Bronchial epithelial cell (primary cell): ENCODE measurements at regions not wholly inside any gene's neighbourhood (a gene's known extent, or its start where the extent isn't known, plus 50 kb on each side); places are given as distances from the start of the nearest gene placed in this dataset.

Source experiments
- DNase-seq: peaks from one replicate; pipeline ENCODE4 v3.0.0-alpha.2; 2010; ENCODE audit warnings: low read depth
- FAIRE-seq: peaks from 2 replicates; lab custom pipeline; 2011; peaks lifted over from hg19 to GRCh38; lab: Jason Lieb, UNC
- H3K27me3 ChIP-seq: 2 replicates; pipeline ENCODE4 v1.5.1; 2011; ENCODE audit warnings: low read length; ENCODE audit not compliant: control insufficient read depth, insufficient read depth
- H3K36me3 ChIP-seq: 2 replicates; pipeline ENCODE4 v1.5.1; 2011; ENCODE audit warnings: low read length; ENCODE audit not compliant: control insufficient read depth, insufficient read depth
- H3K4me3 ChIP-seq: 2 replicates; pipeline ENCODE4 v1.5.1; 2011; ENCODE audit warnings: mild to moderate bottlenecking, low read depth, low read length, control low read depth
- TF ChIP-seq, protein P1 (sequence below): IDR thresholded peaks from 2 replicates; pipeline ENCODE4 v1.5.1; 2011; ENCODE audit warnings: mild to moderate bottlenecking, moderate library complexity, low read length, control low read depth, inconsistent platforms; ENCODE audit not compliant: insufficient read depth, severe bottlenecking

DNA sequence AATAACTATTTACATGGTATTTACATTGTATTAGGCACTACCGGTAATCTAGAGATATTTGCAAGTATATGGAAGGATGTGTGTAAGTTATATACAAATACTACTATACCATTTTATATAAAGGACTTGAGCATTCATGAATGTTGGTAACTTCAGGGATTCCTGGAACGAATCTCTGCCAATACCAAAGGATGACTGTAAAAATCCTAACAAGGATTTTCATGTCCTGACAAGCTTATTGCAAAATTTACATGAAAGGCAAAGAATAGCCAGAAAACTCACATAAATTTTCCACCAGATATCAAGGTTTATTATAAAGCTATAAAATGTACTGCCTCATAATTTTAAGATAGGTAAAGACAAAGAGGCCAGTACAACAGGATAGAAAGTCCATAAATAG is 325.2 kb upstream of the NRIP1 start:
- H3K27me3 ChIP-seq: no peaks in the 10 kb centered on the region
- no peaks in the 10 kb centered on the region for H3K36me3 ChIP-seq
- DNase-seq (peak; percentile 86), FAIRE-seq (no peak)
- H3K4me3 ChIP-seq: no peak overlapping the region
- TF ChIP-seq, protein P1, sequence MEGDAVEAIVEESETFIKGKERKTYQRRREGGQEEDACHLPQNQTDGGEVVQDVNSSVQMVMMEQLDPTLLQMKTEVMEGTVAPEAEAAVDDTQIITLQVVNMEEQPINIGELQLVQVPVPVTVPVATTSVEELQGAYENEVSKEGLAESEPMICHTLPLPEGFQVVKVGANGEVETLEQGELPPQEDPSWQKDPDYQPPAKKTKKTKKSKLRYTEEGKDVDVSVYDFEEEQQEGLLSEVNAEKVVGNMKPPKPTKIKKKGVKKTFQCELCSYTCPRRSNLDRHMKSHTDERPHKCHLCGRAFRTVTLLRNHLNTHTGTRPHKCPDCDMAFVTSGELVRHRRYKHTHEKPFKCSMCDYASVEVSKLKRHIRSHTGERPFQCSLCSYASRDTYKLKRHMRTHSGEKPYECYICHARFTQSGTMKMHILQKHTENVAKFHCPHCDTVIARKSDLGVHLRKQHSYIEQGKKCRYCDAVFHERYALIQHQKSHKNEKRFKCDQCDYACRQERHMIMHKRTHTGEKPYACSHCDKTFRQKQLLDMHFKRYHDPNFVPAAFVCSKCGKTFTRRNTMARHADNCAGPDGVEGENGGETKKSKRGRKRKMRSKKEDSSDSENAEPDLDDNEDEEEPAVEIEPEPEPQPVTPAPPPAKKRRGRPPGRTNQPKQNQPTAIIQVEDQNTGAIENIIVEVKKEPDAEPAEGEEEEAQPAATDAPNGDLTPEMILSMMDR: no peak

DNA sequence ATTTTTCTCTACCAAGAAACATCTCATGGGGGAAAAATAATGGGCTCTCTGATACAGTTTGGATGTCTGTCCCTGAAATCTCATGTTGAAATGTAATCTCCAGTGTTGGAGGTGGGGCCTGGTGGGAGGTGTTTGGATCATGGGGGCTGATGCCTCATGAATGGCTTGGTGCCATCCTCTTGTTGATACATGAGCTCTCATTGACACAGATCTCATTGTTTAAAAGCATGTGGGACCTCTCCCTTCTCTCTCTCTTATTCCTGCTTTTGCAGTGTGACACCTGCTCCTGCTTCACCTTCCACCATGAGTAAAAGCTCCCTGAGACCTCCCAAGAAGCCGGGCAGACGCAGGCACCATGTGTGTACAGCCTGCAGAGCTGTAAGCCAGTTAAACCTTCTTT is 332.5 kb upstream of the NRIP1 start:
- H3K4me3 ChIP-seq: no peak overlapping the region
- H3K36me3 ChIP-seq: no peaks in the 10 kb centered on the region
- no peaks in the 10 kb centered on the region for H3K27me3 ChIP-seq
- DNase-seq (no peak), FAIRE-seq (no peak)
- TF ChIP-seq, protein P1: no peak

DNA sequence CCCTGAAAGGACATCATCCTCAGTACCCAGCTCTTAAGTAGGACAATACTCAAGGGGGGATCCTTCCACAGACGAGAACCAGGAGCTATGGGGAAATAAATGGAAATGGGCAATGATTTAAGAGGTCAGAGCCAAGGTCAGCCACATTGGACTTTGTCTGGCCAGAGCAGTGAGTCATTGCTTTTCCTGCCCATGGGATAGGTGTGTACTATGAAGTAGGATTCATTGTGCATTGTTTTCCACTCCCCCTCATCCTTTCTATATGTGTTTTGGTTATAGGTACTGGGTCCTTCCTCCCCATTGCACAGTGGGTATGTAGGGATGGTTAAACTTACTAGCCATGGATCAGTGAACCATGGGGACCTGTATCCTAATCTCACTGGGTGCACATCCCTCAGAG is 328.9 kb upstream of the USP25 start:
- Histone ChIP-seq H3K4me3 (no peak overlapping the region), H3K36me3 (no peaks in the 10 kb centered on the region), H3K27me3 (no peaks in the 10 kb centered on the region)
- TF ChIP-seq, protein P1: no peak
- DNase-seq (no peak), FAIRE-seq (no peak)

DNA sequence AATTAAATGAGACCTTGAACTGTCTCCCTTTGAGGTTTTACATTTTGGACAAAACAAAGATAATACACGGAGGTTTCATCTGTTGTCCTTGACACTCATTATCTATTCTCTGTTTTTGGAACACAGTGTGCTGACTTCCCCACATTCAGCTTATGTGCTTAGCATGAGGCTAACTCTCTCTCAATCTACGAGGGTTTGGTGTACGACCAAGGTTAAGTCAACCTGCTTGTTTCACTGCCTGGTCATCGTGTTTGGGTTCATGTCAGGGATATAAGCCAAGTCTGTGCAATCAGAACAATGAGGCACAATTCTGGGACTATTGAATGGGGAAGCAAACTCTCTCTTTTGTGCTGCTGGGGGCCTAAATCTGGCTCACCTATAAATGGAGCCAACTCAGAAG is 328.5 kb upstream of the USP25 start:
- DNase-seq (no peak), FAIRE-seq (no peak)
- TF ChIP-seq, protein P1: no peak
- Histone ChIP-seq H3K27me3 (no peaks in the 10 kb centered on the region), H3K4me3 (no peak overlapping the region), H3K36me3 (no peaks in the 10 kb centered on the region)

DNA sequence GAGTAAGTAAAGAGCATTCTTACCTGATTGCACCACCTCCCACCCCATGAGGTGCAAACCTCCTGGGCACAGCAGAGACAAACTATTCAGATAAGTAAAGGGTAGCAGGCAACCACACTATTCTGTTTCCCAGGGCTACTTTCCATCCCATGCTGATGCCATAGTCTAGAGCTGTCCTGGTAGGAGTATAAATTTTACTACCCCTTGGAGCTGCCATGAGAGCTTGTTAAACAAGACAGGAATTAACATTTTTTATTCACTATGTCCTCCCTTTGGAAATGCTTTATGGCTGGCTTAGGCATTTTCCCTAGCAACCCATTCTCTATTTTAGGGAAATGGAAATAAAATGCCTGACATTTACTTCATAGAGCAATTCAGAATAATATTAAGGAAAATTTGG is 324.6 kb upstream of the USP25 start:
- no peaks in the 10 kb centered on the region for H3K36me3 ChIP-seq
- DNase-seq: no peak
- TF ChIP-seq, protein P1: no peak
- H3K4me3 ChIP-seq: no peak overlapping the region
- no peaks in the 10 kb centered on the region for H3K27me3 ChIP-seq
- FAIRE-seq: no peak

DNA sequence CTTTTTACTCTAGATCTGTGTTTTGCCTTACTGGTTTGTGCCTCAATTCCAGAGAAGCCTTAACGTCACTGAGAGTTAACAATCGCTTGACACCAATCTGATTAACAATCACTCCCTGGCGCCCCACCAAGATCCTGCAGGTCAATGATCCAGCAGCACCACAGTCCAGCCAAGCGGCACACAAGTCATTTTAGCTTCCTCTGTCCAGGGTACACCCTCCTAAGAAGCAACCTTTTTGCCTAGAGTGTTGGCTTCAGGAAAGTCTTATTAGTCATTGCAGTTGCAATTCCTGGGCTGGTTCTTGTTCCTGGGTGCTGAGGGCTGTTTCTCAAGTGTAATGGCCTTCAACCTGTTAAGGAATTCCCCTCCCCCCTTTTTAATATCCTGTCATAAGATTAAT is 323.0 kb upstream of the USP25 start:
- FAIRE-seq: no peak
- TF ChIP-seq, protein P1: no peak
- H3K27me3 ChIP-seq: no peaks in the 10 kb centered on the region

More for the DNA sequence above, 323.0 kb upstream of the USP25 start:
- H3K4me3 ChIP-seq: no peak overlapping the region
- no peak for DNase-seq
- no peaks in the 10 kb centered on the region for H3K36me3 ChIP-seq
